HG02763 (cell line): ENCODE measurements at regions not wholly inside any gene's neighbourhood (a gene's known extent, or its start where the extent isn't known, plus 50 kb on each side); places are given as distances from the start of the nearest gene placed in this dataset.

ENCODE experiments used
- ATAC-seq: cut with Tn5 transposase; IDR thresholded peaks from one replicate; pipeline ENCODE4 v1.9.1; 2021; ENCODE audit warnings: mild to moderate bottlenecking, moderate library complexity; ENCODE audit not compliant: unreplicated experiment

DNA sequence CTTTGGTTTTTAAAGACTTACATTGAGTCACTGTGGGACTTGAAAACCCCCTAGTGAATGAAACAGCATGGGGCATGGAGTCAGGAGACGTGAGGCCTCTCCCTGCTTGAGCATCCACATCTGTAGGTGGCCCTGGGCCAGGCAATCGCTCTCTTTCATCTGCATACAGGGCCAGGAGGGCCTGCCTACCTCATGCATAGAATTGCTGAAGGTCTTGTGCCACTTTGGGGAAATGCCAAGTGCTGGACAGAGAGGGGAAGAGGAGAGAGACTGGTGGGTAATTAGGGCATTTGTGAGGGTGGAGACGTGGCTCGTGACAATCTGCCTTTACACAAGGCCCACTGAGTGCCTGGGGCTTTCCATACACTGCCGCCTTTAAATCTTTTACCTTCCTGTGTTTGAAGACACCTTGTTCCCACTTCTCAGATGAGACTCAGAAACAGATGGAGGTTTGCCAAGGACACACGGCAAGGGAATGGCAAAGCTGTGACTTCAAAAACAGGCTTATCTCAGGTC is 322.2 kb upstream of the HS6ST1 start:
- ATAC-seq, result no peak

DNA sequence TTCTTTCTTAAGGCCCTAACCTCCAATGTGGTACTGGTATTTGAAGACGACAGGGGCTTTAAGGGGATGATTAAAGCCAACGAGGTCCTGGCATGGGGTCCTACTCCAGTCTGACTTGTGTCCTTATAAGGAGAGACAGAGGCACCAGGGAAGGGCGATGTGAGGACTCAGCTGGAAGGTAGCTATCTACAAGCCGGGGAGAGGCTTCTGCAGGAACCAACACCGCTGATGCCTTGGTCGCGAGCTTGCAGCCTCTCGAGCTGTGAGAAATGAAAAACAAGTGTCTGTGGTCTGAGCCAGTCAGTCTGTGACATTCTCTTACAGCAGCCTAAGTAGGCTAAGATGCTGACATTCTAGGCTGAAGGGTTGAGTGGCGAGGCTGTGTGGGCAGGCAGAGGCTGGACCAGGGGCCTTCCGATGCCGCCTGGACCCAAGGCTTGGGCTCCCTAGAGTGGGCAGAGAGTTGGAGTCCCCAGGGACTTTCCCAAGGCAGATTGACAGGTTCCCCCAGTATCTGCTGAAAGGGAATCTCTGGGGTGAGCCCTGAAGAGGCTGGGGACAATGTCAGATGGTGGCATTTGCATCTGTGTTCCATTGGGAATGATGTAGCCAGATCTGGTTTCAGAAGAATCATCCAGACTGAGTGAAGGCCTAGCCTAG is 322.9 kb upstream of the HS6ST1 start:
- ATAC-seq, result no peak

DNA sequence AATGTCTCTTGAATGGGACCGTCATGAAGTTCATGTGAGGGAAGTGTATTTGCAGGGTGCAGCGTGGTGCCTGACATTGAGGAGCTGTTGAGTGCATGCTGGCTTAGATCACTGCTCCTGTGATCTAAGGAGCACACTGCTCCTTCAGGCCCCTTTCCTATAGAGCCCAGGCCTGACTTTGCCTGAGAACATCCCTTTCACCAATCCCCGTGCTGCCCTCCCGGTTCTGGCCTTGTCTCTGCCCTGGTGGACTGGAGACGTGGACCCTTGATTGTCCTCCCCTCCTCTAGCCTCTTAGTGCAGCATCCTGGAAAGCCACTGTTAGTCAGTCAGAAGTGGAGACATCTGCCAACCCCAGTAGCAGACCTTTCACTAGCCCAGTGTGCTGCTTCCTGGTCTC is 323.6 kb upstream of the HS6ST1 start:
- ATAC-seq, result no peak

DNA sequence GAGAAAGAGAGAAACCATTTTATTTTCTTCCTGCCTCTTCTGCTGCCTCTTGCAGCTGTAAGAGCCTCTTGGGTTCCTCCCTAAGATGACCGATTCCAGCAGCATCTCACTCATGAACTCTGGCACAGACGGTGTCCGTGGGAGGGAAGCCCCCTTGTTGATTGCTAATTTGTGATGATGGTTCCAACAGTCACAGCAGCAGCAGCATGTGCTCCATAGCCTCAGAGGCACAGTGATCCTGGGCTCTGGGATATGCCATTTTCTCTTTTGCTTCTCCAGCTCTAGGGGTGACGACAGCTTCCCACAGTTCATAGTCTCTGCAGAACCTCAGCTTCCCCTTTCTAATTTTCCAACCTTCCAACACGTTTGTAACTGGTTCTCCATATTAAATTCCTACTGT is 324.2 kb upstream of the HS6ST1 start:
- ATAC-seq, result no peak

DNA sequence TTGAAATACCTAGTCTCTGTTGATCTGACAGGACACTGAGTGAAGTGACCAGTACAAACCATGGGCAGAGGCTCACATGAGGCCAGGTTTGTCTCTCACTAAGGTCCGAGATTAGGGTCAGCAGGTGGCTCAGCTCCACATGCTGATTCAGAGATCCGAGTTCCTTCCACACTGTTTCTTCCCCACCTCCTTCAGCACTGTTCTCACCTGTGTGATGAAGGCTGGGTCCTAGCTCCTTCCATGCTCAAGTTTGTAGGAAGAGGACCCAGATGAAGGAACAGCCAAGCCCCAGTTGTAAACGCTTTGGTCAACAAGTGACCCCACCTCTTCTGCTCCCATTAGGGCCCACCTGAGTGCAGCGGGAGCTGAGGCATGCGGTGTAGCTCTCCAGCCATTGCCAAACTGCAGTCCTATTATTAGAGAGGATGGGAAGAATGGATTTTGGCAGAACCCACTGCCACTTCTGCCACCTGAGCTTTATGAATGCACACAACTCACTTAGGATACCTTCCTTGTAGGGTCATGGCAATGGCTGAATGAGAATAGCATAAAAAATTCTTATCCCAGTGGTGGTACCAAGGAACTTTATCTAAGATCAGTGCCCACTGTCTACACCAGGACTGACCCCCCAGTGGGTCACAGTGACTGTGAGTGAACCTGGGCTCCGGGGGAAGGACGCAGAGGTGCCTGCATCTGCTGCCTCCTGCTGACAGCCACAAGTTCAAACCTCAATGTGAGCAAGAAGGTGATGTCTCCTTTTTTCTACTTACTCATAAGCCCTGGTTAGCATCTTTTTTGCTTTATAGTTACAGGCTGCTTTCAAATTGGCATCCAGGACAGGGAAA is 324.8 kb upstream of the HS6ST1 start:
- ATAC-seq, result no peak

DNA sequence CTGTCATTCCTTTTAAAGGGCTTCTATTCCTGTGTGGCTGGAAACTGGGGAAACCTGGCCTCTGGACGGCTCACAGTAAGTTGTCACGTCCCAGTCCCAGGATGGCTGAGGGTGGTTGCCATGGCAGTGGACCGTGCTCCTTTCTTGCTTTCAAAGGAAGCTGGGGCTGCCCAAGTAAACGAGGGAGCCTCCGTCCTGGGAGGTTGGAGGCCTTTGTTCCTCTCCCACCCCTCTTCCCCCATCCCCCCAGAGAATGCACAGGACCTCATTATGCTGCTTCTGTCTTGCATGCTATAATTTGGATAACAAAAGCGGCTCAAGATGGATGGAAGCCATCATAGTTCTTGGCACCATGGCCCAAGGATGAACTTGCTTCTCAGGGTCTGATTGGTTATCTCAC is 325.5 kb upstream of the HS6ST1 start:
- ATAC-seq, result no peak

DNA sequence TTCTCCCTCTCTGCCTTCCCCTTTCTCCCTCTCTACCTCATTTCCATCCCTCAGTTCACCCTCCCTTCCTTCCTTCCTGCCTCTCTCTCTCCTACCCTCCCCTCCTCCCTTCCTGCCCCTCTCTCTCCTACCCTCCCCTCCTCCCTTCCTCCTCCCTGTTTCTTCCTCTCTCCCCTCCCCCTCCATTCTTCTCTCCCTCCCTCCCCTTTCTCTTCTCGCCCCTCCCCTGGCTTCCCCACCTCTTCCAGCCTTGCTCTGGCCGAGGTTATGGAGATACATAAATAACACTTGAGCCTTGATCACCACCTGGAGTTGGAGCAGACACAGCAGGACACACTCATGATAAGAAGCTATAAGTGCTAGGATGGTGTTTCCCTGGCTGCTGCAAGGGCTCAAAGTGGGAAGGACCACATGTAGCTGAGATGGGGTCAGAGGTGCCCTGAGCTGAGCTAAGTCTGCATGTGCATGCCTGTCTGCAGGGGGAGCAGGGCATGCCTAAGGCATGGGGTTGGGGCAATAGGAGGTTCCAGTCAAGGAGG is 326.1 kb upstream of the HS6ST1 start:
- ATAC-seq, result no peak

DNA sequence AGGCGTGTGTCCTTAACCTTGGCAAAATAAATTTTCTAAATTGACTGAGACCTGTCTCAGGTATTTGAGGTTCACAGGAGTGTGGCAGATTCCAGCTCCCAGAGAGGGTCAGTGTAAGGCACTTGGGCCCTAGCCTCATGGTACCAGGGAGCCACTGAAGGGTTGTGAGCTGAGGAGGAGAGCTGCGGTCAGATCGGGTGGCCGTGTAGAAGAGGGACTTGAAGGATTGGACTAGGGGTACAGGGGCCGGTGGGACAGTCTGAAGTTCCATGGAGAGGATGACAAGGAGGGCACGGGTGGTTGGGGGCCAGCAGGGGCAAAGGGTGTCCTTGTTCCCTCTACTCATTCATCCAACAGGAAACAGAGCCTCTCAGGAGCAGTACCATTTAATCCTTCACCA is 327.0 kb upstream of the HS6ST1 start:
- ATAC-seq, result no peak

DNA sequence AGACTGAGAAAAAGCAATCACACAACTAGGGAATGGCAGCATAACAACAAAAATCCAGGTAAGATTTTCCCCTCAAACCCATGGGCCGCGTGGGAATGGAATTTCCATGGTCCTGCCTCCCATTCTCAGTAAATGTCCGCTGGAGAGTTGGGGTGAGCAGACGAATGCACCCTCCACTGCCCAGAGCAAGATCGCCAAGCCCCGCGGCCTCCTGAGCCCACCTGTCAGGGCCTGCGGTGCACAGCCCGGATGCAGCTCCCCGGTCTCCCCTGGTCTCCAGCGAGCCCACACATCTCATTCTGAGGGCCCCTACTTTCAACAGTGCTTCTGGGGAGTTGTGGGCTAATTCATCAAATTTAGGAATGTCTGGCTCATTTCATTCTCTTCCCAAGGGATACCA is 327.4 kb upstream of the HS6ST1 start:
- ATAC-seq, result no peak

DNA sequence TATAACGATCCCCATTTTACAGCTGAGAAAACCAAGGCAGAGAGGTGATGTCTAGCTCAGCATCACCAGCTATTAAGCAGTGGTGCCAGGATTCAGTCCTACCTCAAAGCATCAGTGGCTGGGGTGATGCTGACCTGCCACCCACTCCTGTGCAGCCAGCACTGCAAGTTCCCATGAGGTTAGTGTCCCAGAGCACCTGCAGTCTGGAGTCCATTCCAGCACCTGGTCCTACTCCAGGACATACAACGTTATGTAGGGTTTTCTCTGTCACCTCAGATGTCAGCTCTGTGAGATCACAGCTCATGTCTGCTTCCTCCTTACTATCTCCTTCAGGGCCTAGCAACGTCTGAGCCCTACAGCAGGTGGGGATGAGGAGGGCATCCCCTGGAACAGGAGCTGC is 328.0 kb upstream of the HS6ST1 start:
- ATAC-seq, result no peak

DNA sequence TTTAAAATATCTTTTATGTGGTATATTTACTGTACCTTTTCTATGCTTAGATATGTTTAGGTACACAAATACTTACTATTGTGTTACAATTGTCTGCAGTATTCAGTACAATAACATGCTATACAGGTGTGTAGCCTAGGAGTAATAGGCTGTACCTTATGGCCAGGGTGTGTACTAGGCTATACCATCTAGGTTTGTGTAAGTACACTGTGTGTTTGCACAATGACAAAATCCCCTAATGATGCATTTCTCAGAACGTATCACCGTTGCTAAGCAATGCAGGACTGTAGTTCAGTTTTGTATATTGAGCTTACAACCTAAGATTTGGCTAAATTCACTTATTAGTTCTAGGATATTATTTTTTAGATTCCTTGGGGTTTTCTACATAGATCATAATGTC is 332.3 kb upstream of the HS6ST1 start:
- no peak for ATAC-seq

DNA sequence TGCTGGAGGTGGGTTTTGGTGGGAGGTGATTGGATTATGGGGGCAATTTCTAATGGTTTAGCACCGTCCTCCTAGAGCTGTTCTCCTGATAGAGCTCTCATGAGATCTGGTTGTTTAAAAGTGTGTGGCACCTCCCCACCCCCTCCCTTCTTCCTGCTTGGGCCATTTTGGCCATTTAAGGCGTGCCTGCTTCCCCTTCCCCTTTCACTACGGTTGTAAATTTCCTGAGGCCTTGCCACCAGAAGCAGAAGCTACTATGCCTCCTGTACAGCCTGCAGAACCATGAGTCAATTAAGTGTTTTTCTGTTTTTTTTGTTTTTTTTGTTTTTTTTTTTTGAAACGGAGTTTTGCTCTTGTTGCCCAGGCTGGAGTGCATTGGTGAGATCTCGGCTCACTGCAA is 335.7 kb upstream of the HS6ST1 start:
- no peak for ATAC-seq

DNA sequence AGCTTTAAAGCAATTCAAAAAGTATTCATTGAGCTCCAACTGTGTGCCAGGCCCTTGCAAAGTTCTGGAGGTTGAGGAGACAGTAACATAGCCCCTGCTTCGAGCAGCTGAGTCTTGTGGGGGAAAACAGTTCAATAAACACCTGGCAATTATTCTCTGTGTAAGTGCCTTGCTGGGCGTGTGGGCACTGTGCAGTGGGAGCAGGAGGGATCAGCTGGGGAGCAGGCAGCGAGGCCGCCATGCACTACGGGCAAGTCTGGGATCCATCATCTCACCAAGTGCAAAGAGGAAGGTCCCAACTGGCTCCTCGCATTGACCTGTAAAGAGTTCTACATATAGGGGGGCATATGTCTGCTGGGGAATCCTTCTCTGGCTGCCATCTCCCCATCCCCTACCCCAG is 342.2 kb upstream of the HS6ST1 start:
- no peak for ATAC-seq

DNA sequence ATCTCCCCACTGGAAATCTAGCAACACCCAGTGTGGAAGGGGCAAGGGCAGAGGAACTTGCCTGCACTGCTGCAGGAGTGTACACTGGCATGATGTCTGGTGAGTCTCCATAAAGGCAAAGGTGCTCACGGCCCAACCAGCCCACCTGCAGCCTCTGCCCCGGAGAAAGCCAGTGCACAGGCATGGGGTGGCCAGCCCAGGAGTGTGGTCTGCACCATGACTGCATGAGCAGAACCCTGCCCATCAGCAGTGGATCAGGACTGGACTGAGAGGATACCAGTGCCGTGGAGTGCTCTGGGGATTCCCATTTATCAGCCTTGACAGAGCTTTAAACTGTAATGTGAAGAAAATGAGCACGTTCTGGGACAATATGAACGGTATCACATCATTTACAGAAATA is 342.6 kb upstream of the HS6ST1 start:
- ATAC-seq, result no peak

DNA sequence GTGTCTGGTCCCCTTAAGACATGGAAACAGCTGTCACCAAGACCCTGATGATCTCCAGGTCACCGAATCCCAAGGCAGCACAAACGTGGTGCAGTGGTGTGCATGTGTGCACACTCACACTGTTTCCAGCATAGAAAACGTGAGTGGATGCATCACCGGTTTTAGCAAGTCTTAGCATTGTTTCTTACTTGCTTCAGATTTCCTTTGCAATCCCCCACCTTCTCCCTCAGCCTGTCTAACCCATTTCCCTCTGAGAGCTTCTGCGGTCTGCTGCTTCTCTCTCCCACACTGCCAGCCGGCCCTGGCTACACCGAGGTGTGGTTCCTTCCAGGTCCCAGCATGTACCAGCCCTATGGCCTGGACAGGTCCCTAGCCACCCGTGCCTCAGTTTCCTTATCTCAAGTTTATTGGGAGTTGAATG is 343.4 kb upstream of the HS6ST1 start:
- no peak for ATAC-seq

DNA sequence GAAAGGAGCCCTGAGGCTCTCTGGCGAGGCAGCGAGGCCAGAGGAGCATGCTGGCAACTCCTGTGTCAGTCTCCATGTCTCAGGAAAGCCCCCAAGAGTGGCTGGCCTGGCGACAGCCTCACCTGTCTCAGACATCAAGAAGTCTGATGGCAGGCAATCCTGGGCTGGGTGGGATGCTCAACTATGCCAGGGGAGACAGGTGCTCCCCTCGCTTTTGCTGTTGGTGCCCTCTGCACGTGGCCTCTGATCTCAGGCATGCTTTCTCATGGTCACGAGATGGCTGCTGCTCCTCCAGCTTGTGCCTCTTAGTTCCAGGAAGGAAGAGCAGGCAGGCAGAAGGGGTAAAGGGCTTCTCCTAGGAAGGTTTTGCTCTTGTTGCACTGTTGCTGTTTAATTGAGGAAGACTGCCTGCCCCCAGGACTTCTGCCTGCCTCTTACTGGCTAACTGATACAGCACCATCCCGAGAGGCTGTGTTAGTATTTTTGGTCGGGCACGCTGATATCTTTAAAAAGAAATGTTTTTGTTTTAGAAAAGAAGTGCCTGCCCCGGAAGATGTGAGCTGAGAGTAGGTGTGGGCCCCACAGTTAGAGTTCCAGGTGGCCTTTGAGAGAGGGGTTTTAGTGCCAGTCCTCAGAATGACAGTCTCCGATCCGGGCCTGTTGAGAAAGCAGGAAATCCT is 344.8 kb upstream of the HS6ST1 start:
- no peak for ATAC-seq

DNA sequence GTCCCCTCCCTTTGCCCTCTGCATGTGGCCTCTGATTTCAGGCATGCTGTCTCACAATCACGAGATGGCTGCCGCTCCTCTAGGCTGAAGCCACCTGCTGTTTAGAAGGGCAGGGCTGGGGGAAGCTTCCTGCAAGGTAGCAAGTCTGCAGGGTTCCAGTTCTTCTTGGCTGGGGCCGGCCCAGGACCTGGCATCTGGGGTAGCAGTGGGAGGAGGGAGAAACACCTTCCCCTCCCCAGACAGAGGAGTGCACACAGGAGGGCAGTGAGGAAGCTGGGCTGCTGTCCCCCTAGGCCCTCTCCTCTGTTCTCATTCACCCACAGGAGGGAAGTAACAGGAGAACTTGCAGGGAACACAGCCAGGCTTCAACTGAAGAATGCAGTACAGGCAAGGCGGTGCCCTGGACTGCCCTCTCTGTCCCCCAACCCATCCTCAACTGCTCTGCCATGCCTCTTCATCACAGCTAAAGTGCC is 345.9 kb upstream of the HS6ST1 start:
- ATAC-seq, result no peak

DNA sequence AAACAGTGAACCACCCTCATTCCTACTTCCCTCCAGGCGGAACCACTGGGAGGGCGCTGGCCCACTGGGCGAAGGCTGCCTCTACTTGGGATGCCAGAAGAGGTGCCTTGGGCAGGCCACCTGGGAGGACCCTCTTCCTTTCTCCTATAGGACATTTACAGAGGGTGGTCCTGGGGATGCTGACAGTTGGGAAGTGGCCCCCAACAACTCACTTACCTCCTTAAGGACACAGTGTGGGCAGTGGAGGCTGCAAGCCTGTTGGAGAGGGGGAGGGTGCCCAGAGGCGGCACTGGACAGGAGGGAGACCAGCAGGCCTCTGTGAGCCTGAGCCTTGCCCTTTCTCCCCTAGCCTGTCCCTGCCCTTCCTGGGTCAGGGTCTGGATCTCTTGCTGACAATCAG is 346.4 kb upstream of the HS6ST1 start:
- no peak for ATAC-seq

DNA sequence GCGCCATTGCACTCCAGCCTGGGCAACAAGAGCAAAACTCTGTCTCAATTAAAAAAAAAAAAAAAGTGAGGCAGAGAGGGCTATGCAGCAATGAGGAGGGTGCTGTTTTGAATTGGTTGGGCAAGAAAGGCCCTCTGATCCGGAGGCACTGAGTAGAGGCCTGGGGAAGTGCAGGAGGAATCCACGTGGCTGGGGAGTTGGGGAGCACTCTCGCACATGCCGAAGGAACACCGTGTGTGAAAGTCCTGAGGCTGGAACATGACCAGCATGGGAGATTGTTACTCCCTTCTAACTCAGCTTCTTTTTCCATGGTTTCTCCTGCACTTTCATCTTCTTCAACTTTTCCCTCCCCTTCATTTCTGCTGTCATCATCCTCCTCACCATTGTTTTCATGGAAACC is 347.9 kb upstream of the HS6ST1 start:
- no peak for ATAC-seq

DNA sequence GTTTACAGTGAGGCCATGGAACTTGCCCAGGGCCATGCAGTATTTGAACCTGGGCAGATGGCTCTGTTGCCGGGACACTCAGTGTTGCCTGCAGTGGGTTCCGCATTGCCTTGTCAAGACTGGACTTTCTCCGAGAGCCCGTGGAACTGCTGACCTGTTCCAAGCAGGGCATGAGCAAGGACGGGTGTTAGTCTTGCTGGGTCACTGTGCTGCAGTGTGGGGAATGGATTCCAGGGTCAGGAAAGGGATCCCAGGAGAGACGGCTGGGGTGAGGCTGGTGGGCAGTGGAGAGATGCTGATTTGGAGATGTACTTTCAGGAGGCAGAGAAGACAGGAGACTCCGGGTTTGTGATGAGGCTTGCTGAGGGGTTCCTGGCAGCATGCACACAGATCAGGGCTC is 348.7 kb upstream of the HS6ST1 start:
- ATAC-seq, result no peak

DNA sequence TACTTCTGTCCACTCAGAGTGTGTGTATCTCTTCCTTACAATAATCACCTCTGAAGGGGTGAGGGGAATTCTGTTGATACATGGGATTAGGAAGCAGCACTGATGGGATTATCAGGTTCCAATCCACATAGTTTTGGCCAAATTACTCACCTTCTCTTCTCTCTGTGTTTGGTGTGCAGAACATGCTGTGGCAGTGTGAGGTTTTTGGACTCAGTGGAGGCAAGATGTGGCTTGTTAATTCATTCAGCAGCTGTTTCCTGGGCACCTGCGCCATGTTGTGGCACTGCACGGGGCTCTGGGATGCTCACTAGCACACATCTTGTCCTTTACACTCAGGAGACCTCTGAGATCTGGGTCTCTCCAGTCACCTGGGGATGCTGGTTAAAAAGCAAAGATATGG is 350.3 kb upstream of the HS6ST1 start:
- no peak for ATAC-seq
